Right forelimb (tissue), 1 donor: ENCODE measurements at regions not wholly inside any gene's neighbourhood (a gene's known extent, or its start where the extent isn't known, plus 50 kb on each side); places are given as distances from the start of the nearest gene placed in this dataset.

ENCODE experiments used
- DNase-seq: peaks from one replicate; pipeline ENCODE4 v3.0.0-alpha.2; 2018

GRCh38 chr13:111927181-111927540 is 139.8 kb upstream of the SOX1 start:
- DNase-seq = no peak

GRCh38 chr13:111929036-111929616 is 137.8 kb upstream of the SOX1 start:
- DNase-seq = peak; percentile 9

GRCh38 chr13:111936267-111936925 is 130.6 kb upstream of the SOX1 start:
- DNase-seq = no peak

GRCh38 chr13:111937777-111938311 is 129.1 kb upstream of the SOX1 start:
- no peak for DNase-seq

GRCh38 chr13:111938741-111939665 is 127.9 kb upstream of the SOX1 start:
- no peak for DNase-seq

GRCh38 chr13:111939666-111940278 is 127.2 kb upstream of the SOX1 start:
- no peak for DNase-seq

GRCh38 chr13:111940892-111941291 is 126.1 kb upstream of the SOX1 start:
- DNase-seq = no peak

GRCh38 chr13:111941845-111942447 is 125.0 kb upstream of the SOX1 start:
- no peak for DNase-seq

GRCh38 chr13:111943229-111943795 is 123.6 kb upstream of the SOX1 start:
- DNase-seq = no peak

- no peak for DNase-seq
Measured at GRCh38 chr13:111944171-111944583, 122.8 kb upstream of the SOX1 start.

GRCh38 chr13:111945086-111945485 is 121.9 kb upstream of the SOX1 start:
- DNase-seq = no peak

GRCh38 chr13:111946214-111946613 is 120.7 kb upstream of the SOX1 start:
- no peak for DNase-seq

GRCh38 chr13:111947026-111947810 is 119.7 kb upstream of the SOX1 start:
- no peak for DNase-seq

GRCh38 chr13:111947876-111948275 is 119.1 kb upstream of the SOX1 start:
- no peak for DNase-seq

GRCh38 chr13:111948281-111948680 is 118.7 kb upstream of the SOX1 start:
- DNase-seq = no peak

- no peak for DNase-seq
Measured at GRCh38 chr13:111948811-111949210, 118.1 kb upstream of the SOX1 start.

- DNase-seq = no peak
Measured at GRCh38 chr13:111949311-111949710, 117.6 kb upstream of the SOX1 start.

- DNase-seq = no peak
Measured at GRCh38 chr13:111950697-111951096, 116.3 kb upstream of the SOX1 start.

GRCh38 chr13:111952032-111952431 is 114.9 kb upstream of the SOX1 start:
- peak; percentile 19 for DNase-seq

GRCh38 chr13:111952814-111953213 is 114.1 kb upstream of the SOX1 start:
- no peak for DNase-seq

GRCh38 chr13:111953546-111954178 is 113.3 kb upstream of the SOX1 start:
- DNase-seq = no peak
